ENCODE measurements at regions not wholly inside any gene's neighbourhood (a gene's known extent, or its start where the extent isn't known, plus 50 kb on each side); places are given as distances from the start of the nearest gene placed in this dataset.
A peak's percentile ranks its signal among the peaks of the same experiment; 100 is the strongest.

- Mint-ChIP-seq H3K4me1 (ENCODE audit: low read depth) (peaks cover 1% of the 10 kb centered on the region), H3K27me3 (peaks cover 3% of the 10 kb centered on the region), H3K36me3 (ENCODE audit: low read depth) (no peaks in the 10 kb centered on the region), H3K27ac (no peak overlapping the region), H3K4me3 (no peak overlapping the region), H3K9me3 (no peaks in the 10 kb centered on the region)
- DNase-seq = no peak
Observed at GRCh38 chr14:51145246-51145645, 50.3 kb upstream of the TRIM9 start.

GRCh38 chr14:51147183-51147582, 52.3 kb upstream of the TRIM9 start:
- DNase-seq = no peak
- Mint-ChIP-seq H3K4me1 (ENCODE audit: low read depth) (peaks cover 1% of the 10 kb centered on the region), H3K9me3 (no peaks in the 10 kb centered on the region), H3K27me3 (peaks cover 3% of the 10 kb centered on the region), H3K4me3 (no peak overlapping the region), H3K36me3 (ENCODE audit: low read depth) (no peaks in the 10 kb centered on the region), H3K27ac (no peak overlapping the region)

- no peaks in the 10 kb centered on the region for H3K27me3 Mint-ChIP-seq
- H3K4me3 Mint-ChIP-seq = no peak overlapping the region
- no peaks in the 10 kb centered on the region for H3K36me3 Mint-ChIP-seq (ENCODE audit: low read depth)
- no peak for DNase-seq
- no peaks in the 10 kb centered on the region for H3K4me1 Mint-ChIP-seq (ENCODE audit: low read depth)
- H3K9me3 Mint-ChIP-seq = no peaks in the 10 kb centered on the region
- no peak overlapping the region for H3K27ac Mint-ChIP-seq
Observed at GRCh38 chr14:51155326-51155725, 60.4 kb upstream of the TRIM9 start.

- Mint-ChIP-seq H3K27me3 (no peaks in the 10 kb centered on the region), H3K4me3 (no peak overlapping the region), H3K36me3 (ENCODE audit: low read depth) (no peaks in the 10 kb centered on the region), H3K27ac (no peak overlapping the region), H3K4me1 (ENCODE audit: low read depth) (no peaks in the 10 kb centered on the region), H3K9me3 (no peaks in the 10 kb centered on the region)
- DNase-seq = no peak
Observed at GRCh38 chr14:51157012-51157411, 62.1 kb upstream of the TRIM9 start.

- H3K36me3 Mint-ChIP-seq (ENCODE audit: low read depth) = no peaks in the 10 kb centered on the region
- H3K4me1 Mint-ChIP-seq (ENCODE audit: low read depth) = no peaks in the 10 kb centered on the region
- no peak overlapping the region for H3K27ac Mint-ChIP-seq
- no peaks in the 10 kb centered on the region for H3K9me3 Mint-ChIP-seq
- no peak for DNase-seq
- no peaks in the 10 kb centered on the region for H3K27me3 Mint-ChIP-seq
- no peak overlapping the region for H3K4me3 Mint-ChIP-seq
Observed at GRCh38 chr14:51160871-51161270, 66.0 kb upstream of the TRIM9 start.

- Mint-ChIP-seq H3K4me3 (no peak overlapping the region), H3K27ac (no peak overlapping the region), H3K27me3 (peaks cover 4% of the 10 kb centered on the region), H3K36me3 (ENCODE audit: low read depth) (no peaks in the 10 kb centered on the region), H3K9me3 (no peaks in the 10 kb centered on the region), H3K4me1 (ENCODE audit: low read depth) (peaks cover 10% of the 10 kb centered on the region)
- DNase-seq = no peak
Observed at GRCh38 chr14:51165415-51165814, 70.5 kb upstream of the TRIM9 start.

- Mint-ChIP-seq H3K4me1 (ENCODE audit: low read depth) (peaks cover 10% of the 10 kb centered on the region), H3K9me3 (no peaks in the 10 kb centered on the region), H3K27me3 (peaks cover 4% of the 10 kb centered on the region), H3K27ac (peak overlapping the region; percentile 44), H3K4me3 (no peak overlapping the region), H3K36me3 (ENCODE audit: low read depth) (no peaks in the 10 kb centered on the region)
- no peak for DNase-seq
Observed at GRCh38 chr14:51167587-51168214, 72.3 kb upstream of the TMX1 start.

GRCh38 chr14:51168215-51168613, 71.8 kb upstream of the TMX1 start:
- Mint-ChIP-seq H3K9me3 (no peaks in the 10 kb centered on the region), H3K27ac (no peak overlapping the region), H3K4me3 (no peak overlapping the region), H3K36me3 (ENCODE audit: low read depth) (no peaks in the 10 kb centered on the region), H3K27me3 (peaks cover 4% of the 10 kb centered on the region), H3K4me1 (ENCODE audit: low read depth) (peaks cover 10% of the 10 kb centered on the region)
- DNase-seq = no peak

- DNase-seq = no peak
- H3K4me3 Mint-ChIP-seq = no peak overlapping the region
- no peak overlapping the region for H3K27ac Mint-ChIP-seq
- no peaks in the 10 kb centered on the region for H3K4me1 Mint-ChIP-seq (ENCODE audit: low read depth)
- H3K27me3 Mint-ChIP-seq = peaks cover 15% of the 10 kb centered on the region
- no peaks in the 10 kb centered on the region for H3K36me3 Mint-ChIP-seq (ENCODE audit: low read depth)
- H3K9me3 Mint-ChIP-seq = no peaks in the 10 kb centered on the region
Observed at GRCh38 chr14:51173863-51174262, 66.2 kb upstream of the TMX1 start.

- no peak for DNase-seq
- no peaks in the 10 kb centered on the region for H3K36me3 Mint-ChIP-seq (ENCODE audit: low read depth)
- no peaks in the 10 kb centered on the region for H3K9me3 Mint-ChIP-seq
- H3K4me3 Mint-ChIP-seq = no peak overlapping the region
- peaks cover 15% of the 10 kb centered on the region for H3K27me3 Mint-ChIP-seq
- no peaks in the 10 kb centered on the region for H3K4me1 Mint-ChIP-seq (ENCODE audit: low read depth)
- no peak overlapping the region for H3K27ac Mint-ChIP-seq
Observed at GRCh38 chr14:51176839-51177238, 63.2 kb upstream of the TMX1 start.

GRCh38 chr14:51180577-51180976, 59.5 kb upstream of the TMX1 start:
- DNase-seq = no peak
- Mint-ChIP-seq H3K27ac (no peak overlapping the region), H3K27me3 (peaks cover 12% of the 10 kb centered on the region), H3K4me3 (no peak overlapping the region), H3K4me1 (ENCODE audit: low read depth) (peaks cover 3% of the 10 kb centered on the region), H3K9me3 (no peaks in the 10 kb centered on the region), H3K36me3 (ENCODE audit: low read depth) (no peaks in the 10 kb centered on the region)

GRCh38 chr14:51182131-51182565, 57.9 kb upstream of the TMX1 start:
- DNase-seq = no peak
- Mint-ChIP-seq H3K27me3 (peaks cover 3% of the 10 kb centered on the region), H3K9me3 (no peaks in the 10 kb centered on the region), H3K27ac (no peak overlapping the region), H3K4me1 (ENCODE audit: low read depth) (peaks cover 3% of the 10 kb centered on the region), H3K4me3 (no peak overlapping the region), H3K36me3 (ENCODE audit: low read depth) (no peaks in the 10 kb centered on the region)

GRCh38 chr14:51185180-51185579, 54.9 kb upstream of the TMX1 start:
- H3K27ac Mint-ChIP-seq = no peak overlapping the region
- no peaks in the 10 kb centered on the region for H3K9me3 Mint-ChIP-seq
- DNase-seq = no peak
- no peaks in the 10 kb centered on the region for H3K36me3 Mint-ChIP-seq (ENCODE audit: low read depth)
- no peaks in the 10 kb centered on the region for H3K27me3 Mint-ChIP-seq
- no peak overlapping the region for H3K4me3 Mint-ChIP-seq
- H3K4me1 Mint-ChIP-seq (ENCODE audit: low read depth) = peaks cover 3% of the 10 kb centered on the region

- DNase-seq = no peak
- Mint-ChIP-seq H3K27me3 (no peaks in the 10 kb centered on the region), H3K4me3 (no peak overlapping the region), H3K27ac (no peak overlapping the region), H3K36me3 (ENCODE audit: low read depth) (no peaks in the 10 kb centered on the region), H3K9me3 (no peaks in the 10 kb centered on the region), H3K4me1 (ENCODE audit: low read depth) (peaks cover 3% of the 10 kb centered on the region)
Observed at GRCh38 chr14:51185754-51186153, 54.3 kb upstream of the TMX1 start.

GRCh38 chr14:51188566-51189185, 51.4 kb upstream of the TMX1 start:
- H3K4me1 Mint-ChIP-seq (ENCODE audit: low read depth) = peaks cover 3% of the 10 kb centered on the region
- H3K27me3 Mint-ChIP-seq = no peaks in the 10 kb centered on the region

More at GRCh38 chr14:51188566-51189185, 51.4 kb upstream of the TMX1 start:
- H3K9me3 Mint-ChIP-seq = no peaks in the 10 kb centered on the region
- H3K36me3 Mint-ChIP-seq (ENCODE audit: low read depth) = no peaks in the 10 kb centered on the region
- H3K27ac Mint-ChIP-seq = no peak overlapping the region
- H3K4me3 Mint-ChIP-seq = no peak overlapping the region
- no peak for DNase-seq
